Esophagus muscularis mucosa (tissue), 4 donors: ENCODE measurements at regions not wholly inside any gene's neighbourhood (a gene's known extent, or its start where the extent isn't known, plus 50 kb on each side); places are given as distances from the start of the nearest gene placed in this dataset.

Experiments
- CTCF ChIP-seq, 3 experiments: fragments of 200-600 bp in 2 of 3; fragments of 450-650 bp in 1 of 3; sonication (generic) in 2 of 3; IDR thresholded peaks; one replicate each; pipeline ENCODE4 v1.5.1; 2017 to 2019; ENCODE audit warnings: antibody characterized with exemption in 3 of 3, mild to moderate bottlenecking in 2 of 3, moderate library complexity in 1 of 3
- EP300 ChIP-seq: sonication (generic); formaldehyde crosslinking; IDR thresholded peaks from one replicate; pipeline ENCODE4 v1.6.1; 2017; ENCODE audit warnings: antibody characterized with exemption
- POLR2A ChIP-seq: fragments of 450-650 bp; IDR thresholded peaks from one replicate; pipeline ENCODE4 v1.6.1; 2017; ENCODE audit warnings: antibody characterized with exemption, moderate library complexity, mild to moderate bottlenecking, low read depth
- POLR2AphosphoS5 ChIP-seq, 2 donors: sonication (generic); formaldehyde crosslinking; IDR thresholded peaks; one replicate each; pipeline ENCODE4 v1.6.1; 2017; ENCODE audit warnings: antibody characterized with exemption in 2 of 2

- TF ChIP-seq POLR2AphosphoS5 (IDR thresholded peaks at IDR 0.05): no peak
- TF ChIP-seq CTCF (IDR thresholded peaks at IDR 0.05): no peak
- no peak for TF ChIP-seq EP300
- TF ChIP-seq POLR2A: no peak
Observed at GRCh38 chr3:66744521-66744920, 243.7 kb upstream of the LRIG1 start.
